AG09309 (cell line): ENCODE measurements at regions not wholly inside any gene's neighbourhood (a gene's known extent, or its start where the extent isn't known, plus 50 kb on each side); places are given as distances from the start of the nearest gene placed in this dataset.

Experiments
- DNase-seq: peaks from one replicate; pipeline ENCODE4 v3.0.0-alpha.2; 2010; ENCODE audit warnings: low read depth
- H3K4me3 ChIP-seq: 2 replicates; pipeline ENCODE4 v1.5.1; 2011; ENCODE audit warnings: mild to moderate bottlenecking, low read depth, low read length, moderate library complexity; ENCODE audit not compliant: control insufficient read depth
- CTCF ChIP-seq: IDR thresholded peaks from 2 replicates; pipeline ENCODE4 v1.5.1; 2011; ENCODE audit warnings: mild to moderate bottlenecking, low read depth, low read length, inconsistent platforms; ENCODE audit not compliant: insufficient read depth, control insufficient read depth; ENCODE audit errors: missing control alignments

- no peak overlapping the region for H3K4me3 ChIP-seq
- TF ChIP-seq CTCF, result no peak
Observed at GRCh38 chr1:219476716-219477115, 136.2 kb downstream of the ZC3H11B start.

GRCh38 chr1:219476116-219476515, 136.8 kb downstream of the ZC3H11B start:
- no peak overlapping the region for H3K4me3 ChIP-seq
- TF ChIP-seq CTCF, result no peak
- no peak for DNase-seq

More at GRCh38 chr1:219476716-219477115, 136.2 kb downstream of the ZC3H11B start:
- DNase-seq, result no peak

GRCh38 chr1:219472596-219472995, 140.3 kb downstream of the ZC3H11B start:
- no peak for TF ChIP-seq CTCF
- no peak for DNase-seq
- no peak overlapping the region for H3K4me3 ChIP-seq

- no peak for DNase-seq
- no peak for TF ChIP-seq CTCF
- no peak overlapping the region for H3K4me3 ChIP-seq
Observed at GRCh38 chr1:219467524-219467923, 145.4 kb downstream of the ZC3H11B start.

GRCh38 chr1:219466766-219467165, 146.1 kb downstream of the ZC3H11B start:
- no peak overlapping the region for H3K4me3 ChIP-seq
- no peak for DNase-seq
- TF ChIP-seq CTCF, result no peak

- DNase-seq, result peak; percentile 84
- TF ChIP-seq CTCF, result no peak
- H3K4me3 ChIP-seq, result no peak overlapping the region
Observed at GRCh38 chr1:219465212-219466093, 147.5 kb downstream of the ZC3H11B start.
